GM04504 (cell line): ENCODE measurements at regions not wholly inside any gene's neighbourhood (a gene's known extent, or its start where the extent isn't known, plus 50 kb on each side); places are given as distances from the start of the nearest gene placed in this dataset.
"Not testable (repeated sequence)": the region's sequence is repeated elsewhere in the genome, so short reads cannot be mapped to it uniquely, and the experiment has no call there.

Source experiments
- DNase-seq: peaks from one replicate; pipeline ENCODE4 v3.0.0-alpha.2; 2012; ENCODE audit warnings: low read depth

GRCh38 chr2:31736695-31737454 is 156.1 kb upstream of the SRD5A2 start:
- DNase-seq = no peak

GRCh38 chr2:31735716-31736115 is 155.0 kb upstream of the SRD5A2 start:
- no peak for DNase-seq

- DNase-seq = peak; percentile 10
Observed at GRCh38 chr2:31729442-31730092, 148.8 kb upstream of the SRD5A2 start.

GRCh38 chr2:31729065-31729439 is 148.3 kb upstream of the SRD5A2 start:
- no peak for DNase-seq

- DNase-seq = no peak
Observed at GRCh38 chr2:31728406-31729064, 147.8 kb upstream of the SRD5A2 start.

- DNase-seq = no peak
Observed at GRCh38 chr2:31726457-31726856, 145.7 kb upstream of the SRD5A2 start.

GRCh38 chr2:31725444-31725843 is 144.7 kb upstream of the SRD5A2 start:
- no peak for DNase-seq

GRCh38 chr2:31711737-31712136 is 131.0 kb upstream of the SRD5A2 start:
- no peak for DNase-seq

- no peak for DNase-seq
Observed at GRCh38 chr2:31710121-31710520, 129.4 kb upstream of the SRD5A2 start.

GRCh38 chr2:31707992-31708391 is 127.3 kb upstream of the SRD5A2 start:
- DNase-seq = no peak

GRCh38 chr2:31704561-31705212 is 123.9 kb upstream of the SRD5A2 start:
- no peak for DNase-seq

GRCh38 chr2:31703253-31703652 is 122.5 kb upstream of the SRD5A2 start:
- DNase-seq = no peak

GRCh38 chr2:31698722-31699121 is 118.0 kb upstream of the SRD5A2 start:
- no peak for DNase-seq

- DNase-seq = no peak
Observed at GRCh38 chr2:31696068-31696467, 115.3 kb upstream of the SRD5A2 start.

- no peak for DNase-seq
Observed at GRCh38 chr2:31694444-31694843, 113.7 kb upstream of the SRD5A2 start.

- no peak for DNase-seq
Observed at GRCh38 chr2:31693882-31694281, 113.1 kb upstream of the SRD5A2 start.

GRCh38 chr2:31688282-31688681 is 107.5 kb upstream of the SRD5A2 start:
- no peak for DNase-seq

- not testable (repeated sequence) for DNase-seq
Observed at GRCh38 chr2:31683506-31683905, 102.8 kb upstream of the SRD5A2 start.

- no peak for DNase-seq
Observed at GRCh38 chr2:31675485-31675901, 94.8 kb upstream of the SRD5A2 start.

- DNase-seq = no peak
Observed at GRCh38 chr2:31674446-31674845, 93.7 kb upstream of the SRD5A2 start.

GRCh38 chr2:31666878-31667277 is 86.1 kb upstream of the SRD5A2 start:
- DNase-seq = no peak

GRCh38 chr2:31664949-31665724 is 84.4 kb upstream of the SRD5A2 start:
- no peak for DNase-seq
